H1 (cell line): ENCODE measurements at regions not wholly inside any gene's neighbourhood (a gene's known extent, or its start where the extent isn't known, plus 50 kb on each side); places are given as distances from the start of the nearest gene placed in this dataset.

Experiments
- CTCF ChIA-PET: fragments of 300-600 bp; sonication (Branson Sonifier 250); formaldehyde crosslinking; loops from one replicate; lab custom pipeline; 2021; ENCODE audit not compliant: partially characterized antibody; lab: Charles Lee
- POLR2A ChIA-PET: fragments of 300-600 bp; sonication (Branson Sonifier 250); formaldehyde crosslinking; loops from one replicate; lab custom pipeline; 2021; ENCODE audit warnings: inconsistent platforms; ENCODE audit not compliant: partially characterized antibody; lab: Charles Lee
- DNase-seq, 2 experiments: peaks; one replicate each; pipeline versions ENCODE4 v3.0.0 to v3.0.0-alpha.2; 2010 to 2022; ENCODE audit warnings: low spot score in 2 of 2, low read depth in 1 of 2, mixed read lengths in 1 of 2
- FAIRE-seq: peaks from 2 replicates; lab custom pipeline; 2011; peaks lifted over from hg19 to GRCh38; lab: Jason Lieb, UNC
- H2AFZ ChIP-seq: 2 replicates; pipeline ENCODE4 v1.8.1; 2012; ENCODE audit warnings: low read length, inconsistent platforms
- H2AK5ac ChIP-seq: 2 replicates; pipeline ENCODE4 v1.6.1; 2013; ENCODE audit warnings: low read depth, low read length
- H2BK120ac ChIP-seq: replicated peaks from 2 replicates; pipeline ENCODE3; 2013; ENCODE audit warnings: low read depth, low read length, inconsistent platforms
- H2BK12ac ChIP-seq: 2 replicates; pipeline ENCODE4 v1.6.1; 2013; ENCODE audit warnings: low read depth, low read length
- H2BK15ac ChIP-seq: 2 replicates; pipeline ENCODE4 v1.6.1; 2013; ENCODE audit warnings: low read length
- H2BK20ac ChIP-seq: 2 replicates; pipeline ENCODE4 v1.6.1; 2013; ENCODE audit warnings: low read length
- H2BK5ac ChIP-seq: 2 replicates; pipeline ENCODE4 v1.6.1; 2013; ENCODE audit warnings: low read depth, low read length
- H3K14ac ChIP-seq: 2 replicates; pipeline ENCODE4 v1.6.1; 2013; ENCODE audit warnings: inconsistent platforms; ENCODE audit not compliant: insufficient read length
- H3K18ac ChIP-seq: 2 replicates; pipeline ENCODE4 v1.6.1; 2013; ENCODE audit warnings: low read length; ENCODE audit errors: extremely low read depth
- H3K23ac ChIP-seq: 2 replicates; pipeline ENCODE4 v1.6.1; 2013; ENCODE audit warnings: inconsistent platforms; ENCODE audit not compliant: insufficient read length
- H3K23me2 ChIP-seq: 2 replicates; pipeline ENCODE4 v1.6.1; 2013; ENCODE audit warnings: low read depth, low read length
- H3K27ac ChIP-seq: 2 replicates; pipeline ENCODE4 v1.6.1; 2011; ENCODE audit warnings: low read depth, low read length, inconsistent platforms
- H3K27me3 ChIP-seq, 4 experiments: replicated peaks in 1 of 4; 1 replicate in 1 of 4; 2 replicates in 3 of 4; pipeline versions ENCODE4 v1.6.1 to v1.8.1; 2011 to 2013; ENCODE audit warnings: low read length in 3 of 4, mild to moderate bottlenecking in 3 of 4, inconsistent platforms in 2 of 4, mixed read lengths in 2 of 4, moderate library complexity in 1 of 4; ENCODE audit not compliant: control insufficient read depth in 3 of 4, insufficient read depth in 3 of 4; ENCODE audit errors: extremely low read depth in 1 of 4
- H3K36me3 ChIP-seq, 4 experiments: 2 replicates each; pipeline versions ENCODE4 v1.6.1 to v1.8.1; 2011 to 2013; ENCODE audit warnings: mild to moderate bottlenecking in 4 of 4, low read length in 3 of 4, moderate library complexity in 2 of 4, control low read depth in 1 of 4, inconsistent platforms in 1 of 4; ENCODE audit not compliant: insufficient read depth in 4 of 4, control insufficient read depth in 2 of 4
- H3K4ac ChIP-seq: replicated peaks from 2 replicates; pipeline ENCODE3; 2013; ENCODE audit warnings: low read length, low read depth, mixed read lengths, inconsistent platforms; ENCODE audit not compliant: insufficient read length
- H3K4me1 ChIP-seq, 4 experiments: replicated peaks in 1 of 4; 1 replicate in 1 of 4; 2 replicates in 3 of 4; pipeline versions ENCODE4 v1.6.1 to v1.8.1; 2011 to 2013; ENCODE audit warnings: low read length in 3 of 4, inconsistent platforms in 2 of 4, mixed read lengths in 1 of 4; ENCODE audit not compliant: insufficient read depth in 4 of 4, control insufficient read depth in 3 of 4
- H3K4me2 ChIP-seq, 2 experiments: 2 replicates each; pipeline versions ENCODE4 v1.6.1 to v1.8.1; 2011 to 2013; ENCODE audit warnings: low read depth in 2 of 2, low read length in 2 of 2, control low read depth in 1 of 2, inconsistent platforms in 1 of 2, mild to moderate bottlenecking in 1 of 2; ENCODE audit not compliant: insufficient read depth in 1 of 2
- H3K4me3 ChIP-seq, 4 experiments: fragments of 200-600, 300-600 bp in 1 of 4; sonication (generic), shearing (Covaris generic), sonication (Bioruptor Twin) in 1 of 4; 2 replicates each; pipeline versions ENCODE4 v1.5.1 to v1.8.1; 2011 to 2016; ENCODE audit warnings: low read length in 4 of 4, low read depth in 3 of 4, control low read depth in 2 of 4, inconsistent platforms in 2 of 4, mild to moderate bottlenecking in 2 of 4, mixed read lengths in 1 of 4, moderate library complexity in 1 of 4; ENCODE audit not compliant: insufficient read depth in 2 of 4; ENCODE audit errors: extremely low read depth in 1 of 4
- H3K56ac ChIP-seq: replicated peaks from 2 replicates; pipeline ENCODE3; 2013; ENCODE audit warnings: low read depth, mild to moderate bottlenecking, mixed read lengths, low read length, inconsistent platforms; ENCODE audit not compliant: insufficient read length
- H3K79me1 ChIP-seq: 2 replicates; pipeline ENCODE4 v1.6.1; 2013; ENCODE audit warnings: low read depth, low read length, control low read depth
- H3K79me2 ChIP-seq, 2 experiments: 2 replicates each; pipeline versions ENCODE4 v1.6.1 to v1.8.1; 2012 to 2013; ENCODE audit warnings: low read length in 2 of 2, mild to moderate bottlenecking in 2 of 2, inconsistent platforms in 1 of 2; ENCODE audit not compliant: insufficient read depth in 2 of 2, control insufficient read depth in 1 of 2
- H3K9ac ChIP-seq, 4 experiments: replicated peaks in 1 of 4; 1 replicate in 1 of 4; 2 replicates in 3 of 4; pipeline versions ENCODE4 v1.6.1 to v1.8.1; 2011 to 2013; ENCODE audit warnings: low read depth in 3 of 4, low read length in 3 of 4, control low read depth in 2 of 4, mild to moderate bottlenecking in 2 of 4, moderate library complexity in 2 of 4, inconsistent platforms in 1 of 4; ENCODE audit errors: extremely low read depth in 1 of 4
- H3K9me3 ChIP-seq, 2 experiments: 2 replicates each; pipeline versions ENCODE4 v1.6.1 to v1.8.1; 2012 to 2013; ENCODE audit warnings: mild to moderate bottlenecking in 2 of 2, moderate library complexity in 2 of 2, control low read depth in 1 of 2, inconsistent platforms in 1 of 2, low read depth in 1 of 2, low read length in 1 of 2, mixed read lengths in 1 of 2; ENCODE audit not compliant: insufficient read depth in 2 of 2
- H4K20me1 ChIP-seq, 2 experiments: replicated peaks in 1 of 2; 2 replicates each; pipeline versions ENCODE3 to v1.8.1; 2011 to 2013; ENCODE audit warnings: inconsistent platforms in 2 of 2, low read length in 2 of 2, mild to moderate bottlenecking in 1 of 2; ENCODE audit not compliant: insufficient read depth in 2 of 2, control insufficient read depth in 1 of 2
- H4K5ac ChIP-seq: 2 replicates; pipeline ENCODE4 v1.6.1; 2013; ENCODE audit warnings: low read length, low read depth, mixed read lengths, inconsistent platforms; ENCODE audit not compliant: insufficient read length
- H4K8ac ChIP-seq: 2 replicates; pipeline ENCODE4 v1.8.0; 2013; ENCODE audit warnings: mild to moderate bottlenecking, moderate library complexity, low read length, inconsistent platforms; ENCODE audit not compliant: insufficient read depth; ENCODE audit errors: extremely low read depth
- H4K91ac ChIP-seq: replicated peaks from 2 replicates; pipeline ENCODE3; 2013; ENCODE audit warnings: low read length, mixed read lengths, inconsistent platforms; ENCODE audit not compliant: insufficient read length
- ASH2L ChIP-seq: fragments of 200-600, 300-600 bp; sonication (generic); IDR thresholded peaks from one replicate; pipeline ENCODE4 v1.7.1; 2017; ENCODE audit warnings: low read length
- ATF2 ChIP-seq: IDR thresholded peaks from 2 replicates; pipeline ENCODE4 v1.6.1; 2012; ENCODE audit warnings: low read length, inconsistent platforms
- CBX8 ChIP-seq: fragments of 300-800, 300-1000 bp; sonication (generic); IDR thresholded peaks from 2 replicates; pipeline ENCODE4 v1.7.1; 2016; ENCODE audit warnings: low read depth, low read length, borderline replicate concordance
- JUN ChIP-seq: IDR thresholded peaks from 2 replicates; pipeline ENCODE4 v1.6.1; 2011; ENCODE audit warnings: low read depth, mild to moderate bottlenecking, improper control_type of control experiment, low read length
- SAP30 ChIP-seq: fragments of 300-600 bp; sonication (generic); IDR thresholded peaks from 2 replicates; pipeline ENCODE4 v1.7.1; 2012; ENCODE audit warnings: low read length, moderate library complexity, mild to moderate bottlenecking, inconsistent platforms; ENCODE audit not compliant: insufficient read depth, insufficient replicate concordance
- TAF7 ChIP-seq: optimal IDR thresholded peaks from 2 replicates; pipeline ENCODE3; 2011; ENCODE audit warnings: low read depth, mild to moderate bottlenecking, inconsistent platforms, low read length, moderate library complexity, borderline replicate concordance

DNA sequence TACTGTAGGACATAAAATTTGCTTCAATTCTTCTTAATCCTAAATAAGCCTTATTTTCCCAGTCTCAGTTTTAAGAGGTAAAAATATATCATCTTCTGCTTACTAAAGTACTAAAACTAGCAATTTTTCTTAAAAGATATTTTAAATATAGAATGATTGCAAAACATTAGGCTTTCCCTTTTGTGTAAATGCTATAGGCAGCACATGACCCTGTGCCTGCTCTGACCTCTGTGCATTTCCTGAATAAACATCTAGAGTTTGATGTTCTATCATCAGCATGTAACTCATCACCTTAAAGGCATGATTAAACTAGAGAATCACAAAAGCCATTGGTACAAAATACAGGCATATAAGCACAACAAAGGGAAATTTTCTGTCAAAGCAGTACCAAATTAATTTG is 422.7 kb downstream of the TFAP2B start:
- Histone ChIP-seq H3K56ac (no peak overlapping the region), H4K20me1 (no peaks in the 10 kb centered on the region), H3K9ac (no peak overlapping the region), H3K79me2 (no peaks in the 10 kb centered on the region), H3K4me1 (no peaks in the 10 kb centered on the region), H4K8ac (no peak overlapping the region), H2BK15ac (no peak overlapping the region), H4K5ac (no peak overlapping the region), H3K18ac (no peak overlapping the region), H3K36me3 (no peaks in the 10 kb centered on the region), H3K14ac (no peak overlapping the region), H3K23ac (no peak overlapping the region), H2BK12ac (no peak overlapping the region), H2BK5ac (no peak overlapping the region), H3K4me3 (no peak overlapping the region), H2BK20ac (no peak overlapping the region), H3K27ac (no peak overlapping the region), H3K27me3 (no peaks in the 10 kb centered on the region), H2AFZ (no peak overlapping the region), H4K91ac (no peak overlapping the region), H3K9me3 (no peaks in the 10 kb centered on the region), H3K23me2 (no peaks in the 10 kb centered on the region), H2AK5ac (no peak overlapping the region), H3K4ac (no peak overlapping the region), H2BK120ac (no peak overlapping the region), H3K4me2 (no peak overlapping the region), H3K79me1 (no peaks in the 10 kb centered on the region)
- ChIA-PET POLR2A (no interaction called here), CTCF (no interaction called here)
- no peak for FAIRE-seq
- no peak for TF ChIP-seq CBX8
- no peak for TF ChIP-seq ATF2
- TF ChIP-seq JUN, result no peak
- no peak for TF ChIP-seq ASH2L
- TF ChIP-seq SAP30, result no peak
- TF ChIP-seq TAF7, result no peak
- no peak for DNase-seq
